HG03196 (cell line): ENCODE measurements at regions not wholly inside any gene's neighbourhood (a gene's known extent, or its start where the extent isn't known, plus 50 kb on each side); places are given as distances from the start of the nearest gene placed in this dataset.

Experiments
- ATAC-seq: cut with Tn5 transposase; IDR thresholded peaks from one replicate; pipeline ENCODE4 v1.9.1; 2021; ENCODE audit not compliant: unreplicated experiment

DNA sequence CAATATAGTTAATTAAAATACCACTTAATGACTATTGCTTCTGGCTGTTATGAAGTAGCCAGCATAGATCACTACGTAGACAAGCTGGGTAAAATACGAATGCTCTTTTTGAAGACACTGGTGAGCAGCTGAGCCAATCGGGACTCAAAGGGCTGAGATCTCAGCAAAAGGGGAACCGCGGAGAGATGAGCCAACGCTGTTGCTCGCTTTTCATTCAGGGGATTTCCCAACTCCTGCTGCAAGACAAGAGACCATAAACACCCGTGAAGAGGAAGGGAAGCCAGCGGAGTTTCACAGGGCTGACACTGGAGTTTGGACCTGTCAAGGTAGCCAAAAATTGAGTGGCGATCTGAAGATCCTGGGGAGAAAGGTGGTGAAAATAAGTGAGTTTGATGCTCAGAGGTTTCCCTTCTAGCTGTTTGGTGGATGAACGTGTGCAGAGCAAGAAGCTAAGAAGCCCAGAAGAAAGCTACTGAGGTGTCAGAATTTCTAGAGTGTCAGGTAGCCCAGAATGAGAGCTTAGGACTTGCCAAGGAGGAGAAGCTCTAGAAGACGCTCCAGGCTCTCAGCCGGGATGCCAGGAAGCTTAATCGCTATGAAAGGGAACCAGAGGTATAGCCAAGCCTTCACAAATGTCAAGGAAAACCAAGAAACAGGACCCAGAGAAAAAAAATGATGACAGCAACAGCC lies 79.6 kb upstream of the RNU6ATAC start:
- ATAC-seq, result no peak

DNA sequence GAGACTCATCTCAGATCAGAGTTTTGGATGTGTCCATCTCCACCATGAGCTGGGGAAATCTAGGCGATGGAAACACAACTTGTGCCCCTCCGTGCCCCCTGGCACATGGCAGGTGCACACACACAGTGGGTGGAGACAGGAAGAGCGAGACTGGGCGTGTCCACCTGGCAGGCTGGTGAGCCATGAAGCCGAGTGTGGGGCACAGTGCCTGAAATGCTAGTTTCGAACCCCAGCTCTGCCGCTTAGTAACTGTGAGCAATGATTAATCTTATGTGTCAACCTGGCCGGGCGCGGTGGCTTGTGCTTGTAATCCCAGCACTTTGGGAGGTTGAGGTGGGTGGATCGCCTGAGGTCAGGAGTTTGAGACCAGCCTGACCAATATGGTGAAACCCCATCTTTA lies 80.8 kb upstream of the RNU6ATAC start:
- no peak for ATAC-seq

DNA sequence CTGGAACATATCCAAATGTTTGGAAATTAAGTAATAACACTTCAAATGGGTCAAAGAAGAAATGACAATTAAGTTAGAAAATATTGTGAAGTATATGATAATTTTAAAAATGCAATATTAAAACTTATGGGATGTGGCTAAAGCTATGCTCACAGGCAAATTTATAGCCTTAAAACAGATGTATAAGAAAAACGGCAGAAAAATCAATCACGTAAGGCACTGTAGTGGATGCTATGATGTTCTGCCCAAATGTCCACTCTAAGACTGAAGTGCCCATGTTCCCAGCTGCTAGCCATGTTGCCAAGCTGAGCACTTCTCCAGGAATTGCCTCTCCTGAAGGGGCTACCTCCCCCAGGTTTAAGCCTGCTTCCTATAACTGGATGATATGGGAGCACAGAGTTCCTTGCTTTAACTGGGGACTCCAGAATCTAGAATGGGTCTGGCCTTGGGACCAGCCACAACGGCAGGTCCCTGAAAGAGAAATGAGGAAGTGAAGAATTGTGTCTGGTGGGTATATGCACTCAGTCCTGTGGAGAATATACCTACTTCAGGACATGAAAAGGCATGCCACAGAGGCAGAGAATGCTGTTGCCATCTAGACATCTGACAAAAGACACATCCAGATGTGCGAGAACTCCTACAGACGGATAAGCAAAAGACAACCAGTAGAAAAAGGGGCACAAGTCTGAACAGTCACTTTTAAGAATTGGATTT lies 78.2 kb upstream of the RXRA start:
- no peak for ATAC-seq

DNA sequence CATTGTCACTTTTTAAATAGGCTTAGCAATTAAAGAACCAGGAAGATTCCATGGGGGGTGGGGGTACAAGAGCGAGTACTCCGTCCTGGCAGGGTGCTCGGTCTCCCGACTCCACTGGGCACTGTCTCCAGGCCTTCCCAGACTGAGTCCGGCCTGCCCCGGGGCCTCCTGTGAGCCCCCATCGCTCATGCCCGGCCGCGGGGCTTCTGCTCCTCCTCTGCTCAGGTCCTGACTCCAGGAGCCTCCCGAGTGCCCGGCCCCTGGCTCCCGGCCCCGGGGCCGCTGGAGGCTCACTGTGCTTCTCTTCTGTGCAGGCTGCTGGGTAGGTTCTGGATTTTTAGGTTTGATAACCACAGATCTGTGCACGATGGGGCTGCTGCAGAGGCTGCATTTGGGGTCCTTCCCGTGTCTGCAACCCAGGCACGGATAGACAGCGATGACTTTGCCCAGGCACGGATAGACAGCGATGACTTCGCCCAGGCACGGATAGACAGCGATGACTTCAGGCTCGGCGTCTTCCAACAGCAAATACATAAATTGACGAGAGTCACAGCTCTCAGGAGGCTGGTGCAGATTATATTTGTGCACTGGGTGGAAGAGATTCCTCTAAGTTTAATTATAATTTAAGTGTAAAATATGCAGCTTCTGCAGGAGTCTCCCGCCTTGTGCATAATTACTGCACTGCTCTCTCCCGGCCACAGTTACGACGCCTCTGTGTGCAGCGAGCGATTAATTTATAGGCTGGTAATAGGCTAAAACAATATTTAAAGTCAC lies 74.8 kb upstream of the RXRA start:
- ATAC-seq, result no peak

DNA sequence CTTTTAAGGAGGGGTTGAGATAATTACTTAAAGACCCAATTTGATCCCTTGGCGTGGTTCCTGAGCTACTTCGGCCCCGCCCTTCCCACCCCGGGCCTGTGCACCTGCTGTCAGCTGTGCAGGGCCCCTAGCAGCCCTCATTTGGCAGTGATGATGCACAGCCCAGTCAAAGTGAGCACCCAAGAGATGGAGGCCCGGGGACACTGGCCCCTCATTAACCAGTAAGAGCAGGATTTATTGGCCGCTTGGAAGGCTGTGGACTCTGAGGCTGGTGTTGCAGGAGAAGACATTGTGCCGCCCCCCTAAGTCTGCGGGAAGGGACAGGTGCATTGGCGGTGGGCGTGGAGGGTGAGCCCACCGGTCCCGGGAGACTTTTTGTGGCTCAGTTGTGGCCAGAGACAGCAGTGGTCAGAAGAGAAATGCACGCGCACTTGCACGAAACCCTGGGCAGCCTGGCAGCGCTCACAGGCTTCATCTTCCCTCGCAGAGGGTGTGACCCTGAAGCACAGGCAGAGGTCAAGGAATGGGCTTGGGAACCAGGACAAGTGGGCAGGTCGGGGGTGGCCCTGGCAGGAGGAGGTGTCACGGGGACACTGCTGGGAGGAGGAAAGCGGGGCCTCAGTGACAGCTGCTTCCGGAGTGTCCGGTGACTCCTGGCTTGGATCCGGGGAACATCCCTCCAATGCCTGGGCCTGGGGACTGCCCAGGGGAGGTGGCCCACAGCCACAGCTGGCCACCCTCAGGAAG lies 74.0 kb upstream of the RXRA start:
- ATAC-seq, result no peak

DNA sequence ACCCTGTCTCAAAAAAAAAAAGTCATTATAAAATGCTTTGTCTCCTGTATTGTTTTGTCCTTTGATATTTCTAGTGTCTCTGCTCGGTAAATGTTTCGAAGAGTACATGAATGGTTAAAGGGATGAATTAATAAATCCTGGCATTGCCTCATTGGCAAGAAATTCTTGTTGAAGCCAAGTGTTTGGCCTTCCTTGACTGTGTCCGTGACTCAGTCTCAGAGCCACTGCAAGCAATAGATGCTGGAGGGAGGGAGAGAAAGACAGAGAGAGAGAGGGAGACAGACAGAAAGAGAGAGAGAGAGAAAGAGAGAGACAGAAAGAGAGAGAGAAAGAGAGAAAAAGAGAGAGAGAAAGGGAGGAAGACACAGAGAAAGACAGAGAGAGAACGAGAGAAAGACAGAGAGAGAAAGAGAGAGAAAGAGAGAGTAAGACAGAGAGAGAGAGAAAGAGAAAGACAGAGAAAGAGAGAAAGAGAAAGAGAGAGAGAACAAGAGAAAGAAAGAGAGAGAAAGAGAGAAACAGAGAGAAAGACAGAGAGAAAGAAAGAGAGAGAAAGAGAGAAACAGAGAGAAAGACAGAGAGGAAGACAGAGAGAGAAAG lies 72.5 kb upstream of the RXRA start:
- ATAC-seq, result no peak

DNA sequence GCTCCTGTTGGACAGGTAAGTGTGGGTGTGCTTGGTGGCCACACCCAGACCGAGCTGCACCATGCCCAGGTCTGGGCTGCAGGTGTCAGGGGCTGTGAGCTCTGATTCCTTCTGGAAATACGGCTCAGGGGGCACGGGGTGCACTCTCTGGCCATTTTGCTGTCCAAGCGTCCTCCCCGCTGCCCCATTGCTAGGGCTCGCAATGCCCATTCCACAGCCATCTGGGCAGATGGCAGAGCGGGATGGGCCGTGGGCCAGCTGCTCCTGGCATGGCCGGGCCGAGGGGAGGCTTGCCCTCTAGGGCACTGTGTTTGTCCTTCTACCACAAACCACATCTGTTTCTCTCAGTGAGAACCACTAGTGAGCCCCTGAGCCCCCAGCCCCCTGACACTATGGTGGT lies 67.9 kb upstream of the RXRA start:
- ATAC-seq, result no peak

DNA sequence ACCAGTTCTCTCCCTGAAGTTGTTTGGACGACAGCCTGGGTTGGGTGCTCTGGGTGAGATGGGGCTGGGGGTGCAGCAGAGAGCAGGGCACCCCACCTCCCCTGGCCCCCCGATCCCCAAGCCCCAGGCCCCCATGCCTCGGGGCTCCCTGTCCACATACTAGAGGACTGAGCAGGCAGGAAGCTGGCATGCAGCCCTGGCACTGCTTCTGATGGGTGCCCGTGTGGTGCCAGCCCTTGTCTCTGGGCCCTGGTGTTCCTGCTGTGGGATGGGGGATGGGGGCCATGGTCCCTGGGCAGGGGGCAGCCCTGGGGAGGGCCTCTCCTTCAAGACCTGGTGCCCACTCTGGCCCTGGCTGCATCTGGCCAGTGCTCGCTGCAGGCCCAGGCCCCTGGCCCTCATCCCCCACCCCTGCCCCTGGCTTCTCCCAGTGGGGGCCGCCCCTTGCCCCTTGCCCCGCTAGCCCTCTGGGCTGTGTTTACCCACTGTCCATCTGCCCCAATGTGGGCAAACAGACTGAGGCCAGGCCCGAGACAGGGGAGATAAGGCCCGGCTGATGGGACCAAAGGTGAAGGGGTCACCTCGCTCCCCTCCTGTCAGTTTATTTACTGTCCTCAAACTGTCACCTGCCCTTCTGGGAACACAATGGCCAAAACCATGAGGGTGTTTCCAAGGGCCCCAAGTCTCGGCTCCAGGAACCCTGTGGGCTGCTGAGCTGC lies 67.3 kb upstream of the RXRA start:
- no peak for ATAC-seq

DNA sequence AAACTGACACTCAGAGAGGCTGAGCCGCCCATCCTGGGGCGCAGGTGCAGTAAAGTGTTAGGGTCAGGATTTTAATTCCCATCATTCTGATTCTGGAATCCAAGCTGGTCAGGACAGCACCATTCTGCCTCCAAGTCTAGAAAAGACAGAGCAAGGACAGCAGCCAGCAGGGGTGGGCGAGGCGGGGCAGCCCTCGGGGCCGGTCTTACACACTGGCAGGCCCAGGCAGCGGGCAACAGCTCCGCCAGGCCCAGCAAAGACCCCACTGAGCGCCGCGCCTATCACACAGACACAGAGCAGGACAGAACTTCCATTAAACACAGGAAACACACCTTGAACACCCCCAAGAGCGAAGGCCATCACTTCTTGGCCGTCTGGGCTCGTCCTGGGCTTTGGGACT lies 66.5 kb upstream of the RXRA start:
- ATAC-seq, result no peak

DNA sequence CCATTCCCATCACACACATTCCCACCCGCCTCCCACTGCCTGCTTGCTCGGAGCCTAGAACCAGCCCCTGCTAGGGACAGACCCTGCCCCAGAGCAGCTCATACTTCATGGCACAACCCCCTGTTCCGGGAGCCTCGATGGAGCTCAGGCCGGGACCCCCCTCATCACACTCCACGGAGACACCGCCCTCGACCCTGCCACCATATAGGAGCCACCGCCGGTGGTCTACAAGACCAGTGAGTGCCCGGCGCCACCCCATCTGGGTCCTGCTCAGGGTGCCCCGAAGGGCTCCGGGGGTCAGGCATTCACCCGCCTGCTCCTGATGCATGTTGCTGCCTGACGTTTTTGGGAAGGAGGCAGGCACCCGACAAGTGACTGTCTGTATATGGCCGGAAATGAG lies 65.5 kb upstream of the RXRA start:
- no peak for ATAC-seq

DNA sequence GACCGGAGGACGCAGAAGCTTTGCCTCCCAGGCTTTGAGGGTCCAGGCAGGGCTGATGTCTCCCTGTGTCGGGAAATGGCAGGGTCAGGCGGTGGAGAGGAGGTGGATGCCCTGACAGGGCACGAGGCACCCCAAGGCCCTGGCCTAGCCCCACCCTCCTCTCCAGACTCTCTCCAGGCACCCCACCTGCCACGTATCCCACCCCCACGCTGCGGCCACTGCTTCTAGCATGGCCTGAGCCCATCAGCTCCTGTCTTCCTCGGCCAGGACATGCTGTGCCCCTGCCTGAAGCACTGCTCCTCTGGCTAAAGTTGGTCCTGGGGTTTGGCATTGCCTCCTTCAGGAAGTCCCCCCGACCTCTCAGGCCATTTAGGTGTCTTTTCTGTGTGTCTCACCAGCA lies 64.2 kb upstream of the RXRA start:
- ATAC-seq, result no peak

DNA sequence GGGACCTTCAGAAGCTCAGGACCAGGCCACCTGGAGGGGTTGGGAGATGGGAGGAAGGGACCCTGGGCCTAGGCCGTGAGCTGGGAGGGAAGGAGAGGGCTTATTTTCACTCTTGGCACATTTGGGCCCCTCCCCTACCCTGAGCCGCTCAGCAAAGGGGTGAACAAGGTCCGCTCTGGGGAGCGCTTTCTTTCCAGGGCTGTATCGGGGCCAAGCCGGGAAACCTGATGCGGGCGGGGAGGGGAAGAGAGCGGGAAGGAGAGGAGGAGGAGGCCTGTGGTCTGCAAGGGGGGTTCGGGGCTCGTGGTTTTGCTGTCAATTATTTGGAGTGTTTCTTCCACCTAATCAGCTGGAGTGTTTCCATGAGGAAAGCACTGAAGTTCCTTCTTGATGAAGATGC lies 62.7 kb upstream of the RXRA start:
- ATAC-seq, result no peak

DNA sequence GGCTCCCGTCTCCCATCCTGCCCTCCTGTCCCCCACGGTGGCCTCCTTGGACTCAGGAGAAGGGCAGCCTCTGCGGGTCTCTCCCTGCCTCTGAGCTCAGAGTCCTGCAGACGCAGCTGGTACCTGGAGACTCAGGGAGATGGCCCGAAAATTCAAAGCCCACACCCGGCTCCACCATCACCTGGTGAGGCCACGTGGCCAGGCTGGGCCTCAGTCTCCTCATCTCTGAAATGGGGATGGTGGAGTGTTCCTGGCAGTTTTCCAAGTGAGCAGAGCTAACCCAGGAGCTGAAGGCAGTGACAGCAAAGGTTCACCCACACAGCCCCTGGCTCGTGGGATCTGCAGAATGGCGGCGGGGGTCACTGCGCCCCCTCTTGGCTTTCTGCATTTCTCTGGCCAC lies 62.1 kb upstream of the RXRA start:
- no peak for ATAC-seq

DNA sequence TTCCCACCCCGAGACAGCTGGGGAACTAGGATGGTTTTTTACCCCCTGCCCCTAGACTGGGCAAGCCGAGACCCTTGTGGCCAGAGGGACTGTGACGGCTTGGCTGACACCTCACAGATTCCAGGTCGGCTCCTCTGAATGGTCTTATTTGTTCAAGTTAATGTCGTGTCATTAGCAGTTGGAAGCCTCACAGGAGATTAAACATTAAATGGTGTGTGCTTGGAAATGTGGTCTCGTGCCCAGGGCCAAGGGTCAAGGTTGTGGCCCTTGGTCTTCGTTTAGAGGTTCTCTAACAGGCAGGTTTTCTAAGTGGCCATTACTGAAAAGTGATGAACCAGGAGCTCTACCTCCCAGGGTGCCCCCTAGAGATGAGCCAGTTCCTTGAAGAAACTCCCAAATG lies 61.2 kb upstream of the RXRA start:
- ATAC-seq, result no peak

DNA sequence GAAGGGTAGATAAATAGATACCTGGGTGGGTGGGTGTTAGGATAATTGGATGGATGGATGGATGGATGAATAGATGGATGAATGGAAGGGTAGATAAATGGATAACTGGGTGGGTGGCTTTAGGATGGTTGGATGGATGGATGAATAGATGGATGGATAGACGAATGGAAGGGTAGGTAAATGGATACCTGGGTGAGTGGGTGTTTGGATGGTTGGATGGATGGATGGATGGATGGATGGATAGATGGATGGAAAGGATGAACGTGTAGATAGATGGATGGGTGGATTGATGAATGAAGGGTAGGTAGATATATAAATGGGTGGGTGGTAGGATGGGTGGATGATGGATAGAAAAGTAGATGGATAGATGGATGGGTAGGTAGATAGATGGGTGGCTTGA lies 59.8 kb upstream of the RXRA start:
- ATAC-seq, result no peak

DNA sequence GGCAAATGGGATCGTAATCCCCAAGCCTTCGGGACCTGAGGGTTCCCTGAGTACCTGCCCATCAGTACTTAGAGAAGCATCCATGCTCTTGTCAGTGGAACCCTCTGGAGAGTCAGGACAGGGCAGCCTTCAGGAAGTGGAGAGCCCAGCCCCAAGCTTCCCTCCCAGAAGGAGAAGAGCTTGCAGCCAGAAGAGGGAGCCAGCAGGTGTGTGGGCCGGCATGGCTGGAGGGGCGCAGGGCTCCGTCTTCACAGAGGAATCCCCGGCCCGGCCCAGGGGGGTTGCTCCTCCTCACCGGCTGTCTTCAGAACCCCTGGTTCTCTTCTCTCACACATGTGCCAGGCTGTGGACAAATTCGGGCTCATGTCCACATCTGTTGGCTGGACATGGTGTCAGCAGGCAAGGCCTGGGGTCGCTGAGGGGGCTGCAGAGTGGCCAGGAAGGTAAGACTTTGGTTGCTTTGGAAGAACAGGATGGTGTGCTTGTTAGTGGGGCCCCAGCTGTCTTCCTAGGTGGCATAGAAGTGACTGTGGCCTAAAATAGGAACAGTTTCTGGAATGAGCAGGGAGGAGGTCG lies 58.9 kb upstream of the RXRA start:
- ATAC-seq, result no peak

DNA sequence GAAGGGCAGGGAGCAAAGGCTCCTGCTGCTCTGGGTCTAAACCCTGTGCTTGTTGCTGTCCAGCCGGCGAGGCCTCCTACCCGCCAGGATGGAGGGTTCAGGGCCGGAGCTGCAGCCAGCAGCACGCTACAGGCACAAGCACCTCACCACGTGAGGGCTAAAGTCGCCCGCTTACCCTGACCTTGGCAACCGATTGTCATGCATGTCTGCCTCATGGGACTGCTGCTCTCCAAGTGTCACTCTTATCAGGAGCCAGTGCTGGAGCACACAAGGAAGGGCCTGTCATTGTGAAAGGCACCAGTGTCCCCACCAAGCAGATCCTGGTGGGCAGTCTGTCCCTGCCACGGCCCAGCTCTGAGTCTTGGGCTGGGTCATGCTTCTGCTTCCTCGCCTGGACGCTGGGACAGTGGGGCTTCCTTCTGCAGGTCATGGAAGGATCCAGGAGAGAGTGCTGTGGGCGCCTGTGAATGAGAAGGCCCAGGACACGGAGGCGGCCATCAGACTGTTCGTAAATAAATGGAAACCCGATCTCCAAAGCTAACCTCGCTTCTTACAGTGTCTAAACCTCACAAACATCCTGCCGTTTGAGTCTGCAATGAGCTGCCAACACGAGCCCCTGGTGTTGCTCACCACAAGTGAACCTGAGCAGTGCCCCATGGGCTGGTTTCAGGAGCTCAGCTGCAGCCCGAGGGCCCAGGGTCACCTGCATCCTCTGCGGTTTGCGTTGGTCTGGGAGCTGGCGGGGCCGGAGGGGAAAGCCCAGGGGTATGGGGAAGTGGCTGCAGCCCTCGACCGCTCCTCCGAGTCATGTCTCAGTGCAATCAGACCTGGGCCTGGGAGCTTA lies 58.2 kb upstream of the RXRA start:
- ATAC-seq, result peak; percentile 77

DNA sequence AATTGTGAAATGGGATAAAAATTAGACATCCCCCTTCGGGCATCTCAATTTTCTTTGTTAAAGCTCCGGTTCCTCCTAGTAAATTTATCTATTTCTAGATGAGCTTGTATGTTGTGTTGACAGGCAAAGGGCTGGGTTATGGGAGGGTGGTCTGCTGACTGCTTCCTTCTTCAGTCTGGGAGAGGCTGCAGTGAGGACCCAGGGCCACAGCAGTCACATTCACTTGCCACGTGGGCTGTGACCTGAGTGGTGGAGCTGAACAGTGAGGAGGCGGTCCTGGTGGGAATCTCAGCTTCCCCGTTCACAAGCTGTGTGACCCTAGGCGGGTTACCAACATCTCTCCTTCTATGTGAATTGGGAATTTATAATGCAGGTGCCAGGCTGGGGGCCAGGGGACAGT lies 57.5 kb upstream of the RXRA start:
- ATAC-seq, result no peak
